OCI-LY7 (cell line): ENCODE measurements at regions not wholly inside any gene's neighbourhood (a gene's known extent, or its start where the extent isn't known, plus 50 kb on each side); places are given as distances from the start of the nearest gene placed in this dataset.

Experiments used
- BruUV-seq: library from RNA; stranded (reverse); fragments of 400-500 nt; replicated peaks from 2 replicates; lab custom pipeline; 2021; lab: Mats Ljungman, UMichigan
- CTCF ChIA-PET: fragments of 300-600 bp; sonication (Branson Sonifier 250); formaldehyde crosslinking; loops from one replicate; lab custom pipeline; 2022; ENCODE audit warnings: antibody characterized with exemption; ENCODE audit not compliant: unreplicated experiment; lab: Charles Lee
- POLR2A ChIA-PET: fragments of 300-600 bp; sonication (Branson Sonifier 250); formaldehyde crosslinking; loops from one replicate; lab custom pipeline; 2022; ENCODE audit warnings: antibody characterized with exemption; lab: Charles Lee
- DNase-seq: peaks from one replicate; pipeline ENCODE4 v3.0.0-alpha.2; 2015; ENCODE audit warnings: low spot score
- H2AFZ ChIP-seq: fragments of 200-600 bp; sonication (generic), shearing (Covaris generic); 2 replicates; pipeline ENCODE4 v1.6.1; 2014; ENCODE audit warnings: mild to moderate bottlenecking, antibody characterized with exemption, low read length, moderate library complexity
- H3K27ac ChIP-seq: fragments of 200-600 bp; sonication (generic); 2 replicates; pipeline ENCODE4 v1.5.1; 2014; ENCODE audit warnings: mixed run types, low read depth, mild to moderate bottlenecking, moderate library complexity, low read length, inconsistent platforms; ENCODE audit not compliant: poor library complexity, severe bottlenecking
- H3K36me3 ChIP-seq: fragments of 200-600 bp; sonication (generic); 2 replicates; pipeline ENCODE4 v1.6.1; 2014; ENCODE audit warnings: mild to moderate bottlenecking, antibody characterized with exemption, low read length, moderate library complexity, mixed read lengths; ENCODE audit not compliant: insufficient read depth
- H3K4me1 ChIP-seq: fragments of 200-600 bp; sonication (generic); 2 replicates; pipeline ENCODE4 v1.5.1; 2014; ENCODE audit warnings: mild to moderate bottlenecking, low read length; ENCODE audit not compliant: insufficient read depth, poor library complexity, severe bottlenecking
- H3K4me2 ChIP-seq: fragments of 200-600 bp; sonication (generic); 2 replicates; pipeline ENCODE4 v1.6.1; 2014; ENCODE audit warnings: mild to moderate bottlenecking, low read length
- H3K4me3 ChIP-seq: fragments of 200-600 bp; sonication (generic); 2 replicates; pipeline ENCODE4 v1.5.1; 2014; ENCODE audit warnings: mild to moderate bottlenecking, low read depth, low read length; ENCODE audit not compliant: poor library complexity, severe bottlenecking
- H3K79me2 ChIP-seq: fragments of 200-600 bp; sonication (generic); 2 replicates; pipeline ENCODE4 v1.6.1; 2016; ENCODE audit warnings: low read depth, mild to moderate bottlenecking, low read length, moderate library complexity, mixed read lengths; ENCODE audit not compliant: insufficient read depth
- H3K9me2 ChIP-seq: fragments of 200-600 bp; sonication (generic); 2 replicates; pipeline ENCODE4 v1.6.1; 2016; ENCODE audit warnings: mild to moderate bottlenecking, low read length, mixed read lengths; ENCODE audit not compliant: insufficient read depth
- H3K9me3 ChIP-seq: fragments of 200-600 bp; sonication (generic); 2 replicates; pipeline ENCODE4 v1.6.1; 2014; ENCODE audit warnings: mild to moderate bottlenecking, mixed run types, low read length, mixed read lengths
- H4K20me1 ChIP-seq: fragments of 200-600 bp; sonication (generic); 2 replicates; pipeline ENCODE4 v1.6.1; 2014; ENCODE audit warnings: mild to moderate bottlenecking, antibody characterized with exemption, low read length, moderate library complexity, mixed read lengths; ENCODE audit not compliant: insufficient read depth
- EZH2phosphoT487 ChIP-seq: fragments of 200-600 bp; sonication (generic); IDR thresholded peaks from 2 replicates; pipeline ENCODE4 v1.6.1; 2018; ENCODE audit warnings: low read depth, borderline replicate concordance, mild to moderate bottlenecking, mixed run types, antibody characterized with exemption, low read length, moderate library complexity, mixed read lengths
- intact Hi-C: fragments of 100-400 bp; cut with micrococcal nuclease; formaldehyde crosslinking; loops from one replicate; pipeline ENCODE4 v1.10.0; 2022; ENCODE audit not compliant: unreplicated experiment
- TF ChIP-seq, protein P1 (sequence below): fragments of 200-600 bp; sonication (generic); conservative IDR thresholded peaks from 2 replicates; pipeline ENCODE4 v1.5.1; 2014; ENCODE audit warnings: mild to moderate bottlenecking, antibody characterized with exemption, low read length, moderate library complexity, mixed read lengths

DNA sequence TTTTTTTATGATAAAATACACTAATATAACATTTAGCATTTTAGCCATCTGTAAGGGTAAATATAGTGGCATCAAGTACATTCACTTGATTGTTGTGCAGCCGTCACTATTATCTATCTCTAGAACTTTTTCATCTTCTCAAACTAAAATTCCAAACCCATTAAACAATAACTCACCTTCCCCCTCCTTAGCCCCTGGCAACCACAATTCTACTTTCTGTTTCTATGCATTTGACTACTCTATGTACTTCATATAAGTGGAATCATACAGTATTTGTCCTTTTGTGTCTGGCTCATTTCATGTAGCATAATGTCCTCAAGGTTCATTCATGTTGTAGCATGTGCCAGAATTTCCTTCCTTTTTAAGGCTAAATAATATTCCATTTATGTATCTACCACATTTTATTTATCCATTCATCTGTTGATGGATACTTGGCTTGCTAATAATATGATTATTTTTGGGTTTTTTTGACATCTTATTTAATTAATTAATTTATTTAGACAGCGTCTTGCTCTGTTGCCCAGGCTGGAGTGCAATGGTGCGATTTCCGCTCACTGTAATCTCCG is 69.6 kb upstream of the MACF1 start:
- Histone ChIP-seq H3K27ac (no peak overlapping the region), H2AFZ (no peak overlapping the region), H3K4me2 (no peak overlapping the region), H3K9me2 (no peaks in the 10 kb centered on the region), H3K79me2 (no peaks in the 10 kb centered on the region), H3K4me1 (no peaks in the 10 kb centered on the region), H3K4me3 (no peak overlapping the region), H4K20me1 (no peaks in the 10 kb centered on the region), H3K9me3 (no peaks in the 10 kb centered on the region), H3K36me3 (no peaks in the 10 kb centered on the region)
- intact Hi-C loops: no loop called here
- POLR2A ChIA-PET: no interaction called here
- no TSS peak for BruUV-seq
- CTCF ChIA-PET: no interaction called here
- no peak for DNase-seq
- TF ChIP-seq, protein P1, sequence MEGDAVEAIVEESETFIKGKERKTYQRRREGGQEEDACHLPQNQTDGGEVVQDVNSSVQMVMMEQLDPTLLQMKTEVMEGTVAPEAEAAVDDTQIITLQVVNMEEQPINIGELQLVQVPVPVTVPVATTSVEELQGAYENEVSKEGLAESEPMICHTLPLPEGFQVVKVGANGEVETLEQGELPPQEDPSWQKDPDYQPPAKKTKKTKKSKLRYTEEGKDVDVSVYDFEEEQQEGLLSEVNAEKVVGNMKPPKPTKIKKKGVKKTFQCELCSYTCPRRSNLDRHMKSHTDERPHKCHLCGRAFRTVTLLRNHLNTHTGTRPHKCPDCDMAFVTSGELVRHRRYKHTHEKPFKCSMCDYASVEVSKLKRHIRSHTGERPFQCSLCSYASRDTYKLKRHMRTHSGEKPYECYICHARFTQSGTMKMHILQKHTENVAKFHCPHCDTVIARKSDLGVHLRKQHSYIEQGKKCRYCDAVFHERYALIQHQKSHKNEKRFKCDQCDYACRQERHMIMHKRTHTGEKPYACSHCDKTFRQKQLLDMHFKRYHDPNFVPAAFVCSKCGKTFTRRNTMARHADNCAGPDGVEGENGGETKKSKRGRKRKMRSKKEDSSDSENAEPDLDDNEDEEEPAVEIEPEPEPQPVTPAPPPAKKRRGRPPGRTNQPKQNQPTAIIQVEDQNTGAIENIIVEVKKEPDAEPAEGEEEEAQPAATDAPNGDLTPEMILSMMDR: no peak
- TF ChIP-seq EZH2phosphoT487: no peak

DNA sequence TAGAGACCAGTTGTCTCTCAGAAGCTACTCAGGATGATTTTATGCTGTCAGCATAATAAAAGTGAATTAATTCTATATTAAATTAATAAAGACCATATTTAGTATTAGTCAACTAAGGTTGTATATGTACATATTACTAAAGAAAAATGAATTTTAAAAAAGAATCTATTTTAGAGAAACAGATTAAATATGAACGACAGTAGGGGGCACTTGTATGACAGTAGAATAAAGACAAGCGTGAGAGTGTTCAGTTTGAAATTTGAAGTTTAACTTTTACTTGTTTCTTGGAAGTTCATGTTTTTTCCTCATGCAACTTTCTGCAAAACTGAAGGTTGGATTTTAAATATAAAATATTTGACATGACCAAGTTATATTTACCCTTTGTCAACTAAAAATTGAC is 67.9 kb upstream of the MACF1 start:
- BruUV-seq: no TSS peak
- intact Hi-C loops: no loop called here
- H3K36me3 ChIP-seq: no peaks in the 10 kb centered on the region
- H3K4me2 ChIP-seq: no peak overlapping the region
- H3K9me2 ChIP-seq: no peaks in the 10 kb centered on the region
- H3K4me1 ChIP-seq: no peaks in the 10 kb centered on the region
- H4K20me1 ChIP-seq: no peaks in the 10 kb centered on the region
- POLR2A ChIA-PET: no interaction called here
- DNase-seq: no peak
- CTCF ChIA-PET: no interaction called here
- no peaks in the 10 kb centered on the region for H3K9me3 ChIP-seq
- no peak overlapping the region for H2AFZ ChIP-seq
- TF ChIP-seq EZH2phosphoT487: no peak
- TF ChIP-seq, protein P1: peak; percentile 61
- H3K4me3 ChIP-seq: no peak overlapping the region
- no peak overlapping the region for H3K27ac ChIP-seq
- H3K79me2 ChIP-seq: no peaks in the 10 kb centered on the region

DNA sequence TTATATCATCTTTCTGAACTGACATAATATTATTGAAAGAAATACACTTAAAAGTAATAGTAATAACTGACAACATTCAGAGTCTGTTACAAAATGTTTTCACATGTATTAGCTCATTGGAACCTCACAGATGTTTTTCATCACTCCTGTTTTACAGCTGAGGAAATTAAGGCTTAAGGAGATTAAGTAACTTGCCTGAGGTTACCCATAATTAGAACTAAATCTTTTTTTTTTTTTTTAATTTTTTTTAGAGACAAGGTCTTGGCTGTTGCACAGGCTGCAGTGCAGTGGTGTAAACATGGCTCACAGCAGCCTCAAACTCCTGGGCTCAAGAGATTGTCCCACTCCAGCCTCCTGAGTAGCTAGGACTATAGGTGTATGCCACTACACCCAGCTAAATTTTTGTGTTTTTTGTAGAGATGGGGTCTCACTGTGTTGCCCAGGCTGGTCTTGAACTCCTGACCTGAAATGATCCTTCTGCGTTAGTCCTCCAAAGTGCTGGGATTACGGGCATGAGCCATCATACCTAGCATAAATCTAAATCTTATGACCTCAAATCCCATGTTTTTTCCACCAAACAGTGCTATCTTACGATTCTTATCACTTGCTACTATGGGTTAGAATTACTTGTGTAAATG is 64.7 kb upstream of the MACF1 start:
- no peak for TF ChIP-seq EZH2phosphoT487
- TF ChIP-seq, protein P1: no peak
- BruUV-seq: no TSS peak

More for the DNA sequence above, 64.7 kb upstream of the MACF1 start:
- H3K4me1 ChIP-seq: no peaks in the 10 kb centered on the region
- H3K27ac ChIP-seq: no peak overlapping the region
- H2AFZ ChIP-seq: no peak overlapping the region
- intact Hi-C loops: no loop called here
- H3K9me3 ChIP-seq: no peaks in the 10 kb centered on the region
- no peaks in the 10 kb centered on the region for H3K36me3 ChIP-seq
- ChIA-PET POLR2A (no interaction called here), CTCF (no interaction called here)
- no peak overlapping the region for H3K4me2 ChIP-seq
- H3K79me2 ChIP-seq: no peaks in the 10 kb centered on the region
- no peaks in the 10 kb centered on the region for H3K9me2 ChIP-seq
- DNase-seq: no peak
- H4K20me1 ChIP-seq: no peaks in the 10 kb centered on the region
- no peak overlapping the region for H3K4me3 ChIP-seq
